Erythroblast (primary cell): ENCODE measurements at regions not wholly inside any gene's neighbourhood (a gene's known extent, or its start where the extent isn't known, plus 50 kb on each side); places are given as distances from the start of the nearest gene placed in this dataset.

Experiments
- GATA1 ChIP-seq: IDR thresholded peaks from 2 replicates; pipeline ENCODE4 v1.6.1; 2011; ENCODE audit warnings: low read depth, mild to moderate bottlenecking, control low read depth, low read length, moderate library complexity
- POLR2A ChIP-seq: IDR thresholded peaks from 2 replicates; pipeline ENCODE4 v1.6.1; 2011; ENCODE audit warnings: mild to moderate bottlenecking, low read length

- TF ChIP-seq POLR2A (no peak), GATA1 (no peak)
Measured at GRCh38 chr12:97276661-97277429, 185.8 kb upstream of the RMST start.
